ENCODE measurements at regions not wholly inside any gene's neighbourhood (a gene's known extent, or its start where the extent isn't known, plus 50 kb on each side); places are given as distances from the start of the nearest gene placed in this dataset.
A peak's percentile ranks its signal among the peaks of the same experiment; 100 is the strongest.

DNA sequence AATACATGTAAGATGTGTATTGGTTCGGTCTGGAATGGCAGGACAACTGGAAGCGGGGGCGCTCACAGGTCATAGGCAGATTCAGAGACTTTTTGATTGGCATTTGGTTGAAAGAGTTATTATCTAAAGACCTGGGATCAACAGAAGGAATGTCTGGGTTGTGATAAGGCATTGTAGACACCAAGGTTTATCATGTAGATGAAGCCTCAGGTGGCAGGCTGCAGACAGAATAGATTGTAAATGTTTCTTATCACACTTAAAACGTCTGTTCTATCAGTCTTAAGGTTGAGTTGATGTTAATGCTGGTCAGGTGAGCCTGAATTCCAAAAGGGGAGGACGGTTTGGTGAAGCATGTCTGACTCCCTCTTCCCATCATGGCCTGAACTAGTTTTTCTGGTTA lies 295.9 kb upstream of the PROK2 start:
- H3K27me3 ChIP-seq: no peaks in the 10 kb centered on the region
- 84 to 91% methylated on average over 5 of the region's 5 CpGs for WGBS, 2 donors (ENCODE audit: low coverage in 1 of 2)
- TF ChIP-seq, protein P1, sequence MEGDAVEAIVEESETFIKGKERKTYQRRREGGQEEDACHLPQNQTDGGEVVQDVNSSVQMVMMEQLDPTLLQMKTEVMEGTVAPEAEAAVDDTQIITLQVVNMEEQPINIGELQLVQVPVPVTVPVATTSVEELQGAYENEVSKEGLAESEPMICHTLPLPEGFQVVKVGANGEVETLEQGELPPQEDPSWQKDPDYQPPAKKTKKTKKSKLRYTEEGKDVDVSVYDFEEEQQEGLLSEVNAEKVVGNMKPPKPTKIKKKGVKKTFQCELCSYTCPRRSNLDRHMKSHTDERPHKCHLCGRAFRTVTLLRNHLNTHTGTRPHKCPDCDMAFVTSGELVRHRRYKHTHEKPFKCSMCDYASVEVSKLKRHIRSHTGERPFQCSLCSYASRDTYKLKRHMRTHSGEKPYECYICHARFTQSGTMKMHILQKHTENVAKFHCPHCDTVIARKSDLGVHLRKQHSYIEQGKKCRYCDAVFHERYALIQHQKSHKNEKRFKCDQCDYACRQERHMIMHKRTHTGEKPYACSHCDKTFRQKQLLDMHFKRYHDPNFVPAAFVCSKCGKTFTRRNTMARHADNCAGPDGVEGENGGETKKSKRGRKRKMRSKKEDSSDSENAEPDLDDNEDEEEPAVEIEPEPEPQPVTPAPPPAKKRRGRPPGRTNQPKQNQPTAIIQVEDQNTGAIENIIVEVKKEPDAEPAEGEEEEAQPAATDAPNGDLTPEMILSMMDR (IDR thresholded peaks at IDR 0.05): no peak
- TF ChIP-seq POLR2AphosphoS5 (IDR thresholded peaks at IDR 0.05) (no peak), POLR2A (IDR thresholded peaks at IDR 0.05) (no peak), EP300 (IDR thresholded peaks at IDR 0.05; ENCODE audit: low read depth) (no peak)

DNA sequence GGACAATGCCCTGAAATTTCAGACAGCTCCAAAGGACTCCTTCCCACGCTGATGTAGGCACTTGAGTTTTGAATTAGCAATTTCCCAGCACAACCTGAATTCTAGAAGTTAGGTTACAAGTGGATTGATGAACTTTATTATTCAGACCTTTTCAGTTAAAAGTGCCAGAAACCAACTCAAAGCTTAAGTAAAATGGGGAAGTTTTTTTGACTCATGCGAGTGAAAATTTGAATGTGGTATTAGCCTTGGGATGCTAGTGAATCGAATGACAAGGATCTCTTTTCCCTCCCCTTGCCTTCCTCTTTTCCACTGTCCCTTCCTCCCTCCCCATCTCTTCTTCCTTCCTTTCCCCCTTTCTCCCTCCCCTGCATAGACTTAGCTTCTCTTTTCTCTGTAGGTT lies 295.1 kb upstream of the PROK2 start:
- Histone ChIP-seq H3K27ac (no peak overlapping the region), H3K4me1 (peaks cover 3 to 15% (median 11%) of the 10 kb centered on the region in 4 donors), H3K9me3 (peaks cover 11% of the 10 kb centered on the region in 2 donors), H3K4me3 (no peak overlapping the region), H3K27me3 (no peaks in the 10 kb centered on the region), H3K36me3 (no peaks in the 10 kb centered on the region)
- no peak for DNase-seq
- 77 to 85% methylated on average over 2 to 3 of the region's 3 CpGs for WGBS, 2 donors (ENCODE audit: low coverage in 1 of 2)
- no peak for TF ChIP-seq POLR2A (IDR thresholded peaks at IDR 0.05)
- intact Hi-C loops (cut with DNase I; ENCODE audit: low total_unique reads) (no loop called here), in situ Hi-C loops (cut with MboI; ENCODE audit: low pct_ligation_motif_present in 1 of 4, low pct_unique_long_range_greater_than_20kb in 1 of 4, low sequenced_read_pairs in 3 of 4) (no loop called here)

More for the DNA sequence above, 295.9 kb upstream of the PROK2 start:
- no peaks in the 10 kb centered on the region for H3K36me3 ChIP-seq
- no peak overlapping the region for H3K27ac ChIP-seq
- intact Hi-C loops (cut with DNase I; ENCODE audit: low total_unique reads) (no loop called here), in situ Hi-C loops (cut with MboI; ENCODE audit: low pct_ligation_motif_present in 1 of 4, low pct_unique_long_range_greater_than_20kb in 1 of 4, low sequenced_read_pairs in 3 of 4) (no loop called here)
- peaks cover 4 to 7% of the 10 kb centered on the region in 2 donors for H3K9me3 ChIP-seq
- DNase-seq: no peak
- H3K4me3 ChIP-seq: no peak overlapping the region
- H3K4me1 ChIP-seq: peaks cover 3 to 15% (median 11%) of the 10 kb centered on the region in 4 donors

DNA sequence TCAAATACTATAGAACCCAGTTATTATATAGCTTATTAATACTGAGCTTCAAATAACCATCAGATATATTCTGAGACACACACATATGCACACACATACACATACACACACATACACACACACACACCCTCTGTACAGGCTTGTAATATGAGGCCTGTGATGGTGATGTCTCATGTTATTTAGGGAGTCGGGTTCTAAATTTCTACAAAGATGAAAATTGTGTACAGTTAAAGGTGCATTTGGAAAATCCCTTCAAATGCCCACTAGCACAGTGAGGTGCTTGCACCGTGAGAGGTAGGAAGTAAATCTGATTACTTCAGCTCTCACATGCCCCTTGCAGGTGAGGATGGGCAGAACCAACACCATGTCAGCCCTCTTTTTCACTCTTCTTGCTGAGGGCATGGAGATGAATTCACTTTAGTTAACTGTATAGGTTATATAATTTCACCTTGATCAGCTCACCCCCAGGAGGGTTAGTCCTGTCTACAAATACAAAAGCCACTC lies 294.5 kb upstream of the PROK2 start:
- no peak overlapping the region for H3K4me3 ChIP-seq
- WGBS, 2 donors (ENCODE audit: low coverage in 1 of 2): 74 to 78% methylated on average over 2 of the region's 2 CpGs
- no peak overlapping the region for H3K27ac ChIP-seq
- in situ Hi-C loops (cut with MboI; ENCODE audit: low pct_ligation_motif_present in 1 of 4, low pct_unique_long_range_greater_than_20kb in 1 of 4, low sequenced_read_pairs in 3 of 4): no loop called here
- DNase-seq: no peak
- H3K36me3 ChIP-seq: no peaks in the 10 kb centered on the region
- H3K4me1 ChIP-seq: peaks cover 3 to 15% (median 11%) of the 10 kb centered on the region in 4 donors
- TF ChIP-seq POLR2AphosphoS5 (IDR thresholded peaks at IDR 0.05) (no peak), POLR2A (IDR thresholded peaks at IDR 0.05) (no peak), EP300 (IDR thresholded peaks at IDR 0.05; ENCODE audit: low read depth) (no peak)
- TF ChIP-seq, protein P1 (IDR thresholded peaks at IDR 0.05): no peak
- H3K27me3 ChIP-seq: no peaks in the 10 kb centered on the region
- H3K9me3 ChIP-seq: peaks cover 13 to 14% of the 10 kb centered on the region in 2 donors
- intact Hi-C loops (cut with DNase I; ENCODE audit: low total_unique reads): no loop called here

DNA sequence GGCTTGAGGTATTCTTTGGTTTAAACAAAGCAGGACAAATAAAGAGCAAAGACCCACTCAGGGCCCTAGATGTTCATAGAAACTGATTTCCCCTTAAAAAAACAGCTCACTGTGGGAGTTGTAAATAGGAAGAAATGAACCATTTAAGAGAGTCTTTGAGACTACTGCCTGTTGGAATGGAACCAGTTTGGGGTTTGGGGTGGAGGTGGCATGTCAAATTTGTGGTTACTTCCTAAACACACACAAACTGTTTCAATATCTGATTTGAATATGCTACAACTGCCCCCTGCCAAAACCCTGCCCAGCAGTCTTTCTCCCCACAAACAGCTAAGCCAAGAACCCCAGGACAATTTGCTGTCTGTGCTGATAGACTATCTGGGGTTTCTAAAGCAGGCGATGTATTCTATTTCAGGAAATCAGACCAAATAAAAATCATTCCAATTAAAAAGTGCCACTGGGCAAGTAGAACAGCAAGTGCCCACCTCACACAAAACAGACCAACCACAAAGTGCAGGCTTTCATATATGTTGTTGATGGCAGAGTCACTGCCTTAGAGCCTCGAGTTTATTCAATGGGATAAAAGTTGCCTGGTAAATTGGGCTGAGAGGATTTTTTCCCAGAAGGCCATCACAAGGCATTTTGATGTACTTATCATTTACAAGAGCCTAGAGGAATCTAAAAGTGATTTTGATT lies 293.9 kb upstream of the PROK2 start:
- no peak for DNase-seq
- Histone ChIP-seq H3K4me3 (no peak overlapping the region), H3K9me3 (peaks cover 13 to 14% of the 10 kb centered on the region in 2 donors), H3K36me3 (no peaks in the 10 kb centered on the region), H3K27me3 (no peaks in the 10 kb centered on the region), H3K4me1 (peaks cover 3 to 15% (median 11%) of the 10 kb centered on the region in 4 donors), H3K27ac (peak overlapping the region in 2 of 4 donors; percentile 24 to 26)
- intact Hi-C loops (cut with DNase I; ENCODE audit: low total_unique reads): no loop called here
- WGBS, 2 donors (ENCODE audit: low coverage in 1 of 2): 56 to 82% methylated on average over 2 of the region's 2 CpGs
- in situ Hi-C loops (cut with MboI; ENCODE audit: low pct_ligation_motif_present in 1 of 4, low pct_unique_long_range_greater_than_20kb in 1 of 4, low sequenced_read_pairs in 3 of 4): no loop called here
- TF ChIP-seq POLR2AphosphoS5 (IDR thresholded peaks at IDR 0.05) (no peak), EP300 (IDR thresholded peaks at IDR 0.05; ENCODE audit: low read depth) (no peak), POLR2A (IDR thresholded peaks at IDR 0.05) (no peak)
- TF ChIP-seq, protein P1 (IDR thresholded peaks at IDR 0.05): no peak

Data from transverse colon (tissue), 4 donors.